ENCODE measurements at regions not wholly inside any gene's neighbourhood (a gene's known extent, or its start where the extent isn't known, plus 50 kb on each side); places are given as distances from the start of the nearest gene placed in this dataset.
"Not testable (repeated sequence)": the region's sequence is repeated elsewhere in the genome, so short reads cannot be mapped to it uniquely, and the experiment has no call there.

DNA sequence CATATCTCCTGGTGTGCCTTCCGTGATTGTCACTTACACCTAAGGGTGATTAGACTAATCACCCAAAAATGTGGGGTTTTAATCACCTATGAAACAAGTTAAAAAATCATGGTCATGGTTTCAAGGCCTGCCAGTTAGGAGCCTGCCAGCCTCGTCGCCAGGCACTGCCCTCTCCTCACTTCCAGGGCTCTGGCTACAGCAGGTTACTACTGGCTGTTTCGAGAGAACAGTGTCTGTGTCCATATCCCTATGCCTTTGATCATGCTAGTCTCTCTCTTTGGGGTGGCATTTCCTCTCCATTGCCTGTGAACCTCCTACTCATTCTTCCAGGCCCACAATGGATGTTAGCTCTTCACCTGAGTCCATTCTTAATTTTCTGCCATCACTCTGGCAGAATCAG is 59.2 kb upstream of the LRRC37A2 start:
- not testable (repeated sequence) for TF ChIP-seq POLR2A (IDR thresholded peaks at IDR 0.05; ENCODE audit: low read depth, low read length); MAFK (IDR thresholded peaks at IDR 0.05; ENCODE audit: low read depth, low read length); CHD1 (IDR thresholded peaks at IDR 0.05; ENCODE audit: low read depth, low read length); MAZ (IDR thresholded peaks at IDR 0.05; ENCODE audit: borderline replicate concordance, low read depth, low read length); FOS (IDR thresholded peaks at IDR 0.05; ENCODE audit: low read depth, low read length); BHLHE40 (IDR thresholded peaks at IDR 0.05; ENCODE audit: low read depth, low read length); RFX5 (IDR thresholded peaks at IDR 0.05; ENCODE audit: low read depth, low read length); NFE2L2 (IDR thresholded peaks at IDR 0.05; ENCODE audit: low read depth, low read length); CEBPB (IDR thresholded peaks at IDR 0.05; ENCODE audit: low read depth, low read length)
- TF ChIP-seq, protein P1, sequence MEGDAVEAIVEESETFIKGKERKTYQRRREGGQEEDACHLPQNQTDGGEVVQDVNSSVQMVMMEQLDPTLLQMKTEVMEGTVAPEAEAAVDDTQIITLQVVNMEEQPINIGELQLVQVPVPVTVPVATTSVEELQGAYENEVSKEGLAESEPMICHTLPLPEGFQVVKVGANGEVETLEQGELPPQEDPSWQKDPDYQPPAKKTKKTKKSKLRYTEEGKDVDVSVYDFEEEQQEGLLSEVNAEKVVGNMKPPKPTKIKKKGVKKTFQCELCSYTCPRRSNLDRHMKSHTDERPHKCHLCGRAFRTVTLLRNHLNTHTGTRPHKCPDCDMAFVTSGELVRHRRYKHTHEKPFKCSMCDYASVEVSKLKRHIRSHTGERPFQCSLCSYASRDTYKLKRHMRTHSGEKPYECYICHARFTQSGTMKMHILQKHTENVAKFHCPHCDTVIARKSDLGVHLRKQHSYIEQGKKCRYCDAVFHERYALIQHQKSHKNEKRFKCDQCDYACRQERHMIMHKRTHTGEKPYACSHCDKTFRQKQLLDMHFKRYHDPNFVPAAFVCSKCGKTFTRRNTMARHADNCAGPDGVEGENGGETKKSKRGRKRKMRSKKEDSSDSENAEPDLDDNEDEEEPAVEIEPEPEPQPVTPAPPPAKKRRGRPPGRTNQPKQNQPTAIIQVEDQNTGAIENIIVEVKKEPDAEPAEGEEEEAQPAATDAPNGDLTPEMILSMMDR (conservative IDR thresholded peaks at IDR 0.05; ENCODE audit: low read depth, low read length): not testable (repeated sequence)
- TF ChIP-seq, protein P2, sequence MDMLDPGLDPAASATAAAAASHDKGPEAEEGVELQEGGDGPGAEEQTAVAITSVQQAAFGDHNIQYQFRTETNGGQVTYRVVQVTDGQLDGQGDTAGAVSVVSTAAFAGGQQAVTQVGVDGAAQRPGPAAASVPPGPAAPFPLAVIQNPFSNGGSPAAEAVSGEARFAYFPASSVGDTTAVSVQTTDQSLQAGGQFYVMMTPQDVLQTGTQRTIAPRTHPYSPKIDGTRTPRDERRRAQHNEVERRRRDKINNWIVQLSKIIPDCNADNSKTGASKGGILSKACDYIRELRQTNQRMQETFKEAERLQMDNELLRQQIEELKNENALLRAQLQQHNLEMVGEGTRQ (IDR thresholded peaks at IDR 0.05; ENCODE audit: low read depth, low read length): not testable (repeated sequence)
